ENCODE measurements at regions not wholly inside any gene's neighbourhood (a gene's known extent, or its start where the extent isn't known, plus 50 kb on each side); places are given as distances from the start of the nearest gene placed in this dataset.
A peak's percentile ranks its signal among the peaks of the same experiment; 100 is the strongest.

- TF ChIP-seq CTCF (IDR thresholded peaks at IDR 0.05) = no peak
- TF ChIP-seq POLR2AphosphoS5 (IDR thresholded peaks at IDR 0.05; ENCODE audit: insufficient read depth in 1 of 2, low read depth in 1 of 2) = no peak
- TF ChIP-seq POLR2A (IDR thresholded peaks at IDR 0.05) = no peak
- no peak overlapping the region for H3K27ac ChIP-seq
- H3K4me1 ChIP-seq = no peaks in the 10 kb centered on the region
- H3K9me3 ChIP-seq = no peaks in the 10 kb centered on the region
- H3K4me3 ChIP-seq = no peak overlapping the region
- DNase-seq (ENCODE audit: extremely low spot score in 2 of 2) = no peak
- no peaks in the 10 kb centered on the region for H3K27me3 ChIP-seq
- no peaks in the 10 kb centered on the region for H3K36me3 ChIP-seq
- intact Hi-C loops (cut with DNase I) = no loop called here
These were observed 254.7 kb downstream of the MAN2A1 start for GRCh38 chr5:109944461-109944860.

- TF ChIP-seq CTCF (IDR thresholded peaks at IDR 0.05) (no peak), POLR2AphosphoS5 (IDR thresholded peaks at IDR 0.05; ENCODE audit: insufficient read depth in 1 of 2, low read depth in 1 of 2) (no peak), POLR2A (IDR thresholded peaks at IDR 0.05) (no peak)
- H3K36me3 ChIP-seq = no peaks in the 10 kb centered on the region
- no peak overlapping the region for H3K4me3 ChIP-seq
- no peak overlapping the region for H3K27ac ChIP-seq
- H3K27me3 ChIP-seq = no peaks in the 10 kb centered on the region
- DNase-seq (ENCODE audit: extremely low spot score in 2 of 2) = peak in 1 of 2 donors; percentile 60
- intact Hi-C loops (cut with DNase I) = no loop called here
- H3K4me1 ChIP-seq = no peaks in the 10 kb centered on the region
- no peaks in the 10 kb centered on the region for H3K9me3 ChIP-seq
These were observed 255.5 kb downstream of the MAN2A1 start for GRCh38 chr5:109945097-109945678.

GRCh38 chr5:109945723-109946480 is 256.2 kb downstream of the MAN2A1 start:
- DNase-seq (ENCODE audit: extremely low spot score in 2 of 2) = peak in 1 of 2 donors; percentile 56
- no peaks in the 10 kb centered on the region for H3K4me1 ChIP-seq
- intact Hi-C loops (cut with DNase I) = no loop called here
- no peak for TF ChIP-seq POLR2AphosphoS5 (IDR thresholded peaks at IDR 0.05; ENCODE audit: insufficient read depth in 1 of 2, low read depth in 1 of 2)
- no peak for TF ChIP-seq POLR2A (IDR thresholded peaks at IDR 0.05)
- TF ChIP-seq CTCF (IDR thresholded peaks at IDR 0.05) = no peak
- H3K4me3 ChIP-seq = no peak overlapping the region
- no peak overlapping the region for H3K27ac ChIP-seq
- H3K27me3 ChIP-seq = no peaks in the 10 kb centered on the region
- no peaks in the 10 kb centered on the region for H3K36me3 ChIP-seq
- no peaks in the 10 kb centered on the region for H3K9me3 ChIP-seq

GRCh38 chr5:109946610-109947009 is 256.9 kb downstream of the MAN2A1 start:
- no peaks in the 10 kb centered on the region for H3K36me3 ChIP-seq
- intact Hi-C loops (cut with DNase I) = no loop called here
- peak in 1 of 2 donors; percentile 40 for DNase-seq (ENCODE audit: extremely low spot score in 2 of 2)

More at GRCh38 chr5:109946610-109947009, 256.9 kb downstream of the MAN2A1 start:
- H3K27ac ChIP-seq = no peak overlapping the region
- H3K9me3 ChIP-seq = no peaks in the 10 kb centered on the region
- no peak overlapping the region for H3K4me3 ChIP-seq
- H3K4me1 ChIP-seq = no peaks in the 10 kb centered on the region
- H3K27me3 ChIP-seq = no peaks in the 10 kb centered on the region
- no peak for TF ChIP-seq POLR2A (IDR thresholded peaks at IDR 0.05)
- TF ChIP-seq CTCF (IDR thresholded peaks at IDR 0.05) = no peak
- no peak for TF ChIP-seq POLR2AphosphoS5 (IDR thresholded peaks at IDR 0.05; ENCODE audit: insufficient read depth in 1 of 2, low read depth in 1 of 2)
